HepG2 (cell line): ENCODE measurements at regions not wholly inside any gene's neighbourhood (a gene's known extent, or its start where the extent isn't known, plus 50 kb on each side); places are given as distances from the start of the nearest gene placed in this dataset.

Experiments used
- GLI4 ChIP-seq: sonication (generic); formaldehyde crosslinking; IDR thresholded peaks from 2 replicates; pipeline ENCODE4 v1.5.1; 2020; ENCODE audit warnings: missing genetic modification reagents, mild to moderate bottlenecking, moderate library complexity, borderline replicate concordance
- MTF2 ChIP-seq: sonication (generic); formaldehyde crosslinking; IDR thresholded peaks from 2 replicates; pipeline ENCODE4 v1.5.0; 2020; ENCODE audit warnings: missing genetic modification reagents, borderline replicate concordance
- NCOA1 ChIP-seq: sonication (generic); formaldehyde crosslinking; IDR thresholded peaks from 2 replicates; pipeline ENCODE4 v1.9.0; 2021; ENCODE audit warnings: missing genetic modification reagents
- REPIN1 ChIP-seq: sonication (generic); formaldehyde crosslinking; IDR thresholded peaks from 2 replicates; pipeline ENCODE4 v1.8.0; 2022; ENCODE audit warnings: missing genetic modification reagents, low read depth, mild to moderate bottlenecking, borderline replicate concordance
- ZNF468 ChIP-seq: sonication (generic); formaldehyde crosslinking; IDR thresholded peaks from 2 replicates; pipeline ENCODE4 v1.8.0; 2022; ENCODE audit warnings: mild to moderate bottlenecking, moderate library complexity, missing genetic modification reagents
- TF ChIP-seq, protein P1 (sequence below): sonication (generic); formaldehyde crosslinking; IDR thresholded peaks from 2 replicates; pipeline ENCODE4 v1.5.0; 2020; ENCODE audit warnings: mild to moderate bottlenecking, missing genetic modification reagents, moderate library complexity

DNA sequence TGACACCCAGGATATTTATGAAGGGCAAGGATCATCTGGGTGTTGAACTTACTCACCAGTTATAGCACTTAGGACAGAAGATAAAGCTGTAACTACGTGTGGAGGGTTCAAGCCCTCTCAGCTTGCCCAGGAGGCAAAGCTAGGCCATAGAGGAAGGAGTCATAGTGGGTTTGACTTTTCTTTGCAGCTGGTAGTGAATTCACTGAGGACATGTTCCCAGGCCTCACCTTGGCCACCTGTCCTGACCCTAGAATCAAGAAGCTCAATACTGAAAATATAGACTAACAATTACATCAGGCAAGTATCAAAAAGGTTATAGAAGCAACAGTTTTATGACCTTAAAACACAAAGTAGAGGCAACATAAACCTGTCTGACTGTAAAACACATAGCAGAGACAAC lies 1207.7 kb downstream of the SLITRK1 start:
- TF ChIP-seq NCOA1 (CRISPR knock-in tag) (no peak), MTF2 (CRISPR knock-in tag) (no peak), REPIN1 (CRISPR knock-in tag) (no peak), ZNF468 (CRISPR knock-in tag) (no peak), GLI4 (CRISPR knock-in tag) (no peak)
- TF ChIP-seq, protein P1, sequence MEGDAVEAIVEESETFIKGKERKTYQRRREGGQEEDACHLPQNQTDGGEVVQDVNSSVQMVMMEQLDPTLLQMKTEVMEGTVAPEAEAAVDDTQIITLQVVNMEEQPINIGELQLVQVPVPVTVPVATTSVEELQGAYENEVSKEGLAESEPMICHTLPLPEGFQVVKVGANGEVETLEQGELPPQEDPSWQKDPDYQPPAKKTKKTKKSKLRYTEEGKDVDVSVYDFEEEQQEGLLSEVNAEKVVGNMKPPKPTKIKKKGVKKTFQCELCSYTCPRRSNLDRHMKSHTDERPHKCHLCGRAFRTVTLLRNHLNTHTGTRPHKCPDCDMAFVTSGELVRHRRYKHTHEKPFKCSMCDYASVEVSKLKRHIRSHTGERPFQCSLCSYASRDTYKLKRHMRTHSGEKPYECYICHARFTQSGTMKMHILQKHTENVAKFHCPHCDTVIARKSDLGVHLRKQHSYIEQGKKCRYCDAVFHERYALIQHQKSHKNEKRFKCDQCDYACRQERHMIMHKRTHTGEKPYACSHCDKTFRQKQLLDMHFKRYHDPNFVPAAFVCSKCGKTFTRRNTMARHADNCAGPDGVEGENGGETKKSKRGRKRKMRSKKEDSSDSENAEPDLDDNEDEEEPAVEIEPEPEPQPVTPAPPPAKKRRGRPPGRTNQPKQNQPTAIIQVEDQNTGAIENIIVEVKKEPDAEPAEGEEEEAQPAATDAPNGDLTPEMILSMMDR (CRISPR knock-in tag), result no peak
